Right lobe of liver (tissue), 6 donors: ENCODE measurements at regions not wholly inside any gene's neighbourhood (a gene's known extent, or its start where the extent isn't known, plus 50 kb on each side); places are given as distances from the start of the nearest gene placed in this dataset.

Source experiments
- ATAC-seq, 4 donors: fragments of 200-7000 bp; cut with Tn5 transposase; one replicate each; pipeline ENCODE4 v1.9.1; 2020; ENCODE audit warnings: mild to moderate bottlenecking in 4 of 4, moderate library complexity in 4 of 4
- DNase-seq, 3 donors: peaks; one replicate each; pipeline ENCODE4 v3.0.0-alpha.2; 2020
- H3K27ac ChIP-seq, 3 donors: fragments of 200-600 bp; one replicate each; pipeline ENCODE4 v1.8.0; 2022
- H3K27me3 ChIP-seq, 2 donors: fragments of 200-600 bp; one replicate each; pipeline ENCODE4 v1.8.0; 2022
- H3K36me3 ChIP-seq, 4 donors: fragments of 200-600 bp; sonication (generic) in 1 of 4; one replicate each; pipeline versions ENCODE4 v1.5.1 to v1.8.0; 2017 to 2022; ENCODE audit warnings: control low read depth in 1 of 4
- H3K4me1 ChIP-seq, 4 donors: fragments of 200-600 bp; sonication (generic) in 1 of 4; one replicate each; pipeline versions ENCODE4 v1.5.1 to v1.8.0; 2017 to 2022; ENCODE audit warnings: control low read depth in 1 of 4
- H3K4me3 ChIP-seq, 3 donors: fragments of 200-600 bp; one replicate each; pipeline ENCODE4 v1.8.0; 2022
- H3K9me3 ChIP-seq, 4 donors: fragments of 200-600 bp; sonication (generic) in 1 of 4; one replicate each; pipeline versions ENCODE4 v1.5.1 to v1.8.0; 2017 to 2022; ENCODE audit warnings: control low read depth in 1 of 4
- CTCF ChIP-seq, 4 donors: fragments of 200-600 bp in 3 of 4; fragments of 450-650 bp in 1 of 4; IDR thresholded peaks; one replicate each; pipeline versions ENCODE4 v1.5.1 to v1.8.0; 2016 to 2022; ENCODE audit warnings: antibody characterized with exemption in 4 of 4, mild to moderate bottlenecking in 2 of 4
- POLR2A ChIP-seq: fragments of 450-650 bp; IDR thresholded peaks from one replicate; pipeline ENCODE4 v1.6.1; 2017; ENCODE audit warnings: antibody characterized with exemption, mild to moderate bottlenecking
- WGBS: methylation state at CpG from one replicate; pipeline ENCODE4 v1.1.6; 2018; ENCODE audit warnings: low coverage, low lambda C conversion rate; ENCODE audit not compliant: insufficient coverage; ENCODE audit errors: missing lambda C conversion rate; 5-methylcytosine and 5-hydroxymethylcytosine counted together
- intact Hi-C, 2 donors: fragments of 100-400 bp; cut with DNase I; formaldehyde crosslinking; loops; one replicate each; pipeline versions ENCODE4 v1.11.2 to v1.14.1; 2022
- donor health status: DM: no; HTN: yes; CAD: no.
- donor health status: DM: no; HTN: no; CAD: no.
- donor health status: DM: no; HTN: no; CAD: no.
- donor health status: DM: no; HTN: yes; CAD: no.
- donor health status: DM: no; HTN: yes; CAD: no.

GRCh38 chr1:78722105-78722504 lies 72.5 kb downstream of the IFI44 start:
- DNase-seq = no peak
- H3K4me3 ChIP-seq = no peak overlapping the region
- WGBS = 64% methylated on average over 2 of the region's 2 CpGs

GRCh38 chr1:78722521-78722920 lies 72.9 kb downstream of the IFI44 start:
- H3K4me1 ChIP-seq = no peaks in the 10 kb centered on the region
- DNase-seq (no peak), ATAC-seq (no peak)
- no peaks in the 10 kb centered on the region for H3K9me3 ChIP-seq
- peaks cover 0 to 3% of the 10 kb centered on the region in 2 donors for H3K27me3 ChIP-seq
- intact Hi-C loops = no loop called here
- no peak overlapping the region for H3K4me3 ChIP-seq
- 13% methylated on average over 1 of the region's 1 CpG for WGBS
- no peak overlapping the region for H3K27ac ChIP-seq
- no peak for TF ChIP-seq CTCF (IDR thresholded peaks at IDR 0.05)
- TF ChIP-seq POLR2A = no peak
- H3K36me3 ChIP-seq = no peaks in the 10 kb centered on the region

More at GRCh38 chr1:78722105-78722504, 72.5 kb downstream of the IFI44 start:
- Histone ChIP-seq H3K36me3 (no peaks in the 10 kb centered on the region), H3K27ac (no peak overlapping the region), H3K9me3 (no peaks in the 10 kb centered on the region), H3K27me3 (peaks cover 0 to 3% of the 10 kb centered on the region in 2 donors), H3K4me1 (no peaks in the 10 kb centered on the region)
- no peak for ATAC-seq
- intact Hi-C loops = no loop called here
- TF ChIP-seq CTCF (IDR thresholded peaks at IDR 0.05) (no peak), POLR2A (no peak)

GRCh38 chr1:78722947-78723346 lies 73.3 kb downstream of the IFI44 start:
- H3K4me1 ChIP-seq = no peaks in the 10 kb centered on the region
- ATAC-seq (no peak), DNase-seq (no peak)
- H3K4me3 ChIP-seq = no peak overlapping the region
- TF ChIP-seq POLR2A = no peak
- TF ChIP-seq CTCF (IDR thresholded peaks at IDR 0.05) = no peak
- peaks cover 0 to 3% of the 10 kb centered on the region in 2 donors for H3K27me3 ChIP-seq
- no peak overlapping the region for H3K27ac ChIP-seq
- WGBS = 63% methylated on average over 3 of the region's 3 CpGs
- H3K36me3 ChIP-seq = no peaks in the 10 kb centered on the region
- intact Hi-C loops = no loop called here
- no peaks in the 10 kb centered on the region for H3K9me3 ChIP-seq

GRCh38 chr1:78726686-78727085 lies 77.1 kb downstream of the IFI44 start:
- Histone ChIP-seq H3K4me1 (no peaks in the 10 kb centered on the region), H3K27ac (no peak overlapping the region), H3K4me3 (no peak overlapping the region), H3K9me3 (no peaks in the 10 kb centered on the region), H3K27me3 (no peaks in the 10 kb centered on the region), H3K36me3 (no peaks in the 10 kb centered on the region)
- intact Hi-C loops = no loop called here
- no peak for ATAC-seq
- 29% methylated on average over 1 of the region's 1 CpG for WGBS
- TF ChIP-seq CTCF (IDR thresholded peaks at IDR 0.05) (no peak), POLR2A (no peak)
- DNase-seq = no peak

GRCh38 chr1:78728359-78728758 lies 78.7 kb downstream of the IFI44 start:
- no peak for TF ChIP-seq POLR2A
- no peak for TF ChIP-seq CTCF (IDR thresholded peaks at IDR 0.05)
- Histone ChIP-seq H3K36me3 (no peaks in the 10 kb centered on the region), H3K27me3 (no peaks in the 10 kb centered on the region), H3K4me1 (no peaks in the 10 kb centered on the region), H3K4me3 (no peak overlapping the region), H3K9me3 (no peaks in the 10 kb centered on the region), H3K27ac (no peak overlapping the region)
- ATAC-seq (no peak), DNase-seq (no peak)
- 70% methylated on average over 2 of the region's 12 CpGs for WGBS
- intact Hi-C loops = no loop called here
